GM19238 (cell line): ENCODE measurements at regions not wholly inside any gene's neighbourhood (a gene's known extent, or its start where the extent isn't known, plus 50 kb on each side); places are given as distances from the start of the nearest gene placed in this dataset.

ENCODE experiments used
- DNase-seq: peaks from one replicate; pipeline ENCODE4 v3.0.0; 2011; ENCODE audit warnings: low spot score; ENCODE audit not compliant: insufficient read length

DNA sequence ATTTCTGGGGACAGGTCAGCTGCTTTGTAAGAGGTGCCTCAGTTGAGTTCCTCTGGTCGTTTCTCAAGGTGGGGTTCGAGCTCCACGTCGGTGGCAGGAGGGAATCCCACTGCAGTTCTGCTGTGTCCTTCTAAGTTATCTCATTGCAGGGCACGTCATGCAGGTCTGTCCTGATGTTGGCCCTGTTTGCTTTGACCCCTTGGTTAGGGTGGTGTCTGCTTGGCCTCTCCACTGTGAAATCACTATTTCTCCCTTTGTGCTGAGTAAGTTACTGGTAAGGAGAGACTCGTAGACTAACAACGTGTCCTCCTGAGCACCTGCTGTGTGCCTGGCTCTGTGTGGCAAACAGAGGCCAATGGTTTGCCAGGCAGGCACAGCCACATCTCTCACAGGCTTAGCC lies 372.9 kb upstream of the ZMIZ1 start:
- no peak for DNase-seq

DNA sequence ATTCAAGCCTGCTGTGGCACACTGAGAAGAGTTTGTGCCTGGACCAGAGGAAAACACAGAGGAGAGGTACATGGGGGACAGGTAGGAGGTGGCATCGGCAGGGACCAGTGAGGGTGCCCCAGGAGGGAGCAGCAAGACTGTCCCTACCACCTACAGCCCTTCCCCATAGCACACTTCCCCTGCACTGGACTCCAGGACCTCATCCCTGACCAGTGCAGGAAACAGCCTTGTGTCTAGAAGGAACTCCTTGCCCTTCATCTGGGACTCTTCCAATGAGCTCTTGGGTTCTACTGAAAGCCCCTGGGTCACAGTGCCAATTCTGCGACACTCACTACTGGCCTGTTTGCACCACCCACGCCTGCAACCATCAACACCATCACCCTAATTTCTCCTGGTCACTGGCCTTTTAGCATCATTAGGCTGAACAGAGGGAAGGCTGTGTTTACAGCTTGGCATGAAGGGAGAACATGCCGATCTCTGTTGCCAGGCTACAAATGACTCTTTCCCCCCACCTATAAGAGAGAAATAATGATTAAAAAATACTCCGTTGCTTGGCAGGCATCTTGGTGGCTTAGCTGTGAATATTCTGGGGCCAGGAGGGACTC lies 371.9 kb upstream of the ZMIZ1 start:
- no peak for DNase-seq

GRCh38 chr10:78699971-78700370 lies 368.8 kb upstream of the ZMIZ1 start:
- DNase-seq: no peak

- DNase-seq: no peak
These were observed 368.4 kb upstream of the ZMIZ1 start for GRCh38 chr10:78700413-78700812.

- no peak for DNase-seq
These were observed 367.8 kb upstream of the ZMIZ1 start for GRCh38 chr10:78700816-78701520.

DNA sequence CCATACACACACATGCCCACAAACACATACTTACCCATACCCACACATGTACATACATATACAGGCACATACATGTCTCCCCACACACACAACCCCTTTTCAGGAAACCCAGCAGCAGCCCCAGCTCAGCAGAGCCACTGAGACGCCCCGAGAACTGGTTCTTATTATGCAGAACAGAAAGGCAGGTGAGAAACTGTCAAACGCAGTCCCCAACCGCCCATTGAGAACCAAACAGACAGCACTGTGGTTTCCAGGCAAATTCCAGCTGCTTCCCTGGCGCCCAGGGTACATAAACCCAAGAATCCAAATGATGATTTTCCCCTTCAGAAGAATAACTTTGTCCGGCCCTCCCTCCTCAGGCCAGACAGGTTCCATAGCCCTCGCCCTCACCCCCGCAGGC lies 366.6 kb upstream of the ZMIZ1 start:
- DNase-seq: no peak

DNA sequence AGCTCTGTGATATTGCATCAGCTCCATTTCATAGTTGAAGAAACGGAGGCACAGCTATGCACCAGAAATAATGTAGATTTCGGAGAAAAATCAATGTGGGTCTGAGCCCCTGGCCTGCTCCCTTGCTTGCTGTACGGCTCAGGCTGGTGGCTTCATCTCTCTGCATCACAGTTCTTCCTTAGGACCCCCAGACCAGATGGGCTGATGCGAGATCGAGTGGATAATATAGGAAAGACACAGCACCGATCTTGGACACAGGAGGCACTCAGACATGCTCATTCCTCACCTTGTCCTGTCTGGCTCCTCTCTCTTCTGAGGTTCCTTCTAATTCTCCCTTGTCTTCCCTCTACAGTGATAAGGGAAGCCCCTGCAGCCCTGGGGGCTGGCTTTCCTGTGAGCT lies 365.9 kb upstream of the ZMIZ1 start:
- no peak for DNase-seq

DNA sequence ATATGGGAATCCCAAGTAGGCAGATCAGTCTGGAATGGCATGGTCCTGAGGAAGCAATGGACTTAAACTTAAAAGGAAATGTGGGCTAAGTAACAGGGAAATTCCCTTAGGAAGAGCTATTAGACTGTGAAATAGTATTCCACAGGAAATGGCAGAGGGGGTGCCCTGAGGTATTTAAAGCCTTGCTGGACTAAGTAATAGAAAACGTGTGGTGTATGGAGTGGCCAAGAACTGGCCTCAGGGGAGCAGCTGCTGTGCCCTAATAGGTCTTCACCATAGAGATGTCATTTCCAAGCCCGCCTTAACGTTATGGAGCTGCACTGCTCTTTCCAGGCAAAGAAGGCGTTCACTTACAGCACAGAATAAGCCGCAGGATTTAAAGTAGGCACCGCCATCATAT lies 365.2 kb upstream of the ZMIZ1 start:
- DNase-seq: no peak

DNA sequence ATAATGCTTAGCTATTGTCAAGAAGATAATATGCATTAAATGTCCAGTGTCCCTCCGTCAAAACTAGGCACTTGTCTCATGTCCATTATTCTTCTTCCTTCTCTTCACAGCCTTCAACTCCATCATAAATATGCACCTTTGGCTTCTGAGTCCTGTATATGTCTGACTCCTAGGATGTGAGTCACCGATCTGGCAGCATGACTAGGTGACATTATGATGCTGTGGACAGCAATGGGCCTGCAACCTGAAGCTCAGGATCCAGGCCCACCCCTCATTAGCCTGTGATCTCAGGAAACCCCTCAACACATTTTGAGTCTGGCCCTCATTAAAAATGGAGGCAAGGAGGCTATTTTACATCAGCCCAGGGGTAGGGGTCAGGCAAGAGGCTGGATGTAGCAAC lies 362.5 kb upstream of the ZMIZ1 start:
- DNase-seq: no peak

GRCh38 chr10:78706726-78707540 lies 361.8 kb upstream of the ZMIZ1 start:
- no peak for DNase-seq

DNA sequence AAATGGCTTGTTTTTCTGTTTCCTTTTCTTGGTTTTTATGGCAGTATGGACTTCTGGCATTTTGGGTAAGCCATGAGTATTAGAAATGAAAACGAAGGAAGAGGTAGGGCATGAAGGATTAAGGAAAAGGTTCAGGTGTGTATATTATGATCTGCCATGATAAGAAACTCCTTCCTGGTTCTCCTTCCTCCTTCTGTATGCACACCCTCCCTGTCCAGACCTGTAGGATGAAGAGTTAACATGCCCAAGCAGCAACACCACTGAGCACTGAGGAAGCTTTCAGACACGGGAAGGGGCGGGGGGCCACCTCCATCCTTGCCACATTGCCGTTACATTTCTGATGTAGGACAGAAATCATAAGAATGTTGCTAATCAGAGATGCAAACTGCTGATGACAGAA lies 361.0 kb upstream of the ZMIZ1 start:
- DNase-seq: no peak

- no peak for DNase-seq
These were observed 356.6 kb upstream of the ZMIZ1 start for GRCh38 chr10:78712147-78712546.

- no peak for DNase-seq
These were observed 355.1 kb upstream of the ZMIZ1 start for GRCh38 chr10:78713659-78714058.

DNA sequence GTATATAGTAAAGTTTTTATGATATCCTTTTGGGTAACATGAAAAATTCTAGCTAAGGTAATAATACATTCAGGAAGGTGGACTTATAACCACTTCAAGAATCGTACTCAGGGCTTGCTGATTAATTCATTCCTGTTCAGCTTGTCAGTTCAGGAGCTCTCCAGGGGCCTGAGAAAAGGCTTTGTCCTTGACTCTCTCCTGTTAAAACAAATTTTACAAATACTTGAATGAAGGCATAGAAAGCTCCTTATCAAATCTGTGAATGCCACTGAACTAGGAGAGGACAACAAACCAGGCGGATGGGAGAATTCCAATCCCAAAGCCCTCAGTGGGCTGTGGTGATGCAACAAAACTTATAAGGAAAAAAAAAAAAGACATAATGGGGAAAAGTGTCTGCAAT lies 354.5 kb upstream of the ZMIZ1 start:
- no peak for DNase-seq

GRCh38 chr10:78715435-78715834 lies 353.3 kb upstream of the ZMIZ1 start:
- DNase-seq: no peak

GRCh38 chr10:78716043-78716660 lies 352.6 kb upstream of the ZMIZ1 start:
- no peak for DNase-seq

GRCh38 chr10:78717200-78717599 lies 351.6 kb upstream of the ZMIZ1 start:
- DNase-seq: no peak

GRCh38 chr10:78718032-78718572 lies 350.7 kb upstream of the ZMIZ1 start:
- no peak for DNase-seq

DNA sequence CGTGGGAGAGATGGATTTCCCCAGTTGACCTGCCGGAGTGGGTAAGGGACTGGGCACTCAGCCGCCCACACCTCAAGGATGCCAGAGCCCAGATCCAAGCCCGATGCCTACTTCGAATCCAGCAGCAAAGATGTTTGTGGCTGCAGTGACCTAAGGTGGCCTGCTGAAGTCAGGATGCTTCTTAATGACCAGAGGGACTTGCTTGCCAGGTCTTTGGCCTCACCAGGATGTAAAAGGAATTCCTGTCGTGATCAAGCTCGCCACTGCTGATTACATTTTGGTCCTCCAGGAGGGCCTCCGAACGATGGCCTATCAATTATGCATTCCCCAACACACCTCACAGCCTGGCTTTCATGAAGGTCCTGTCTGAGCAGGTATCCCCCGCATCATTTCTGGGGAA lies 349.5 kb upstream of the ZMIZ1 start:
- no peak for DNase-seq

DNA sequence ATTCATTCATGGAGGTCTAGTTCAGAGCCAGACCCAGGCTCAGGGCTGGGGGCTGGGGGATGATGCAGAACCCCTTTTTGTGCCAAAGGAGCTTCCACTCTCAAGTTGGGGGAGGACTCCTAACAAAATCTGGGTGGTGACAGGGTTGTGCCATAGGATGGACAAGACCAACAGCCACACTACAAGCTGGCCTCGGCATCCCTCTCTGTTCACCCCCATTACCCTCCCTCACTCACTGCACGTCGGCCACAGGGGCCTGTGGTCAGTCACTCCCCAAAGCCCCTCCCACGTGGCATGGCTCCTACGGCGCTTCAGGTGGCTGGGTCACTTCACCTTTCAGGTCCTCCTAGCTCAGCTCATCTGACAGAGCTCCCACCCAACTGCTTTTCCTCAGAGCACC lies 348.7 kb upstream of the ZMIZ1 start:
- DNase-seq: no peak

DNA sequence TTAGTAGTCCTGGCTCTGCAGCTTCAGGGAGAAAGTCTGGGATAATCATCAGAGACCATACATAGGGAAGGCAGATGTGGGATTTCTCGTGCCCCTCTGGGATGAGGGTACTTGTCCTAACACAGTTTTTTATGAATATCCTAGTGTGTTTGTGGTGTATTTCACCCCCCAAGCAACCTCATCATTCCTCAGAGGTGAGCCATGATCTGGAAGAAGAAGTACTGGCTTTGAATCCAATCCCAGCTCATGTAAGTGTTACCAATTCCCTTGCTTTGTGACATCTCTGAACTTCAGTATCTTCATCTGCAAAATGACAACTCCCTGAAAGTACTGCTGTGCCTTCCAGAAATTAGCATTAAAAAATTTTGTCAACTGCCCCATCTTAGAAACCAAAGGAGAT lies 347.5 kb upstream of the ZMIZ1 start:
- no peak for DNase-seq

DNA sequence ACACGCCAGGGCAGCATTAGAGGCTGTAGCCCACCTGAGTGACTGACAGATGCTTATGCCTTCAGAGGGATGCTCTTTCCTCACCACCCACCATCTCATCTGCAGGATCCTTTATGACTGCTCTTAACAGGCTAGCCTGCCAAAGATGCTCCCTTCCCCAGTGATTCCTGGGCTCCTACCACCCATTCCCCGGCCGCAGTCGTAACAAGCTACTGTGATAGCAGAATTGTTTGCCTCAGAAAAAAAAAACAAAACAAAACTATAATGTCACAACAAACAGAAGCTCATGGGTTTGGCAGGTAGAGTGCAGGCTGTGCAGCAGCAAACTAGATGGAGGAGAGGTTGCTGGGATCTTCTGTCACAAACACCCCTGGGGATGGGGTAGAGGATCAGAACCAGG lies 343.9 kb upstream of the ZMIZ1 start:
- DNase-seq: no peak
